Vagina (tissue), 2 donors: ENCODE measurements at regions not wholly inside any gene's neighbourhood (a gene's known extent, or its start where the extent isn't known, plus 50 kb on each side); places are given as distances from the start of the nearest gene placed in this dataset.
A peak's percentile ranks its signal among the peaks of the same experiment; 100 is the strongest.
"Not testable (repeated sequence)": the region's sequence is repeated elsewhere in the genome, so short reads cannot be mapped to it uniquely, and the experiment has no call there.

Experiments used
- DNase-seq, 2 donors: peaks; one replicate each; pipeline ENCODE4 v3.0.0-alpha.2; 2017; ENCODE audit errors: extremely low spot score in 2 of 2
- H3K27ac ChIP-seq: fragments of 200-600 bp; sonication (generic); one replicate; pipeline ENCODE4 v1.5.1; 2019
- H3K27me3 ChIP-seq: fragments of 200-600 bp; sonication (generic); one replicate; pipeline ENCODE4 v1.5.1; 2019
- H3K36me3 ChIP-seq, 2 donors: fragments of 200-600 bp; sonication (generic); one replicate each; pipeline ENCODE4 v1.5.1; 2017 to 2019
- H3K4me1 ChIP-seq: fragments of 200-600 bp; sonication (generic); one replicate; pipeline ENCODE4 v1.5.1; 2019
- H3K4me3 ChIP-seq, 2 donors: fragments of 200-600 bp; sonication (generic); 1 replicate in 1 of 2; 2 replicates in 1 of 2; pipeline ENCODE4 v1.5.1; 2016 to 2019
- H3K9me3 ChIP-seq: fragments of 200-600 bp; sonication (generic); one replicate; pipeline ENCODE4 v1.5.1; 2019
- POLR2A ChIP-seq, 2 donors: fragments of 450-650 bp; IDR thresholded peaks; one replicate each; pipeline ENCODE4 v1.6.1; 2017; ENCODE audit warnings: antibody characterized with exemption in 2 of 2, mild to moderate bottlenecking in 2 of 2, moderate library complexity in 2 of 2
- POLR2AphosphoS5 ChIP-seq, 2 donors: sonication (generic); formaldehyde crosslinking; IDR thresholded peaks; one replicate each; pipeline ENCODE4 v1.9.0; 2017; ENCODE audit warnings: antibody characterized with exemption in 2 of 2, mild to moderate bottlenecking in 2 of 2, low read depth in 1 of 2; ENCODE audit not compliant: insufficient read depth in 1 of 2
- intact Hi-C: fragments of 100-400 bp; cut with DNase I; formaldehyde crosslinking; loops from one replicate; pipeline ENCODE4 v1.15.1; 2023
- TF ChIP-seq, protein P1 (sequence below), 3 experiments: fragments of 450-650 bp in 2 of 3; fragments of 200-600 bp in 1 of 3; sonication (generic) in 1 of 3; IDR thresholded peaks; one replicate each; pipeline ENCODE4 v1.5.1; 2017 to 2019; ENCODE audit warnings: antibody characterized with exemption in 3 of 3, mild to moderate bottlenecking in 2 of 3, moderate library complexity in 2 of 3

DNA sequence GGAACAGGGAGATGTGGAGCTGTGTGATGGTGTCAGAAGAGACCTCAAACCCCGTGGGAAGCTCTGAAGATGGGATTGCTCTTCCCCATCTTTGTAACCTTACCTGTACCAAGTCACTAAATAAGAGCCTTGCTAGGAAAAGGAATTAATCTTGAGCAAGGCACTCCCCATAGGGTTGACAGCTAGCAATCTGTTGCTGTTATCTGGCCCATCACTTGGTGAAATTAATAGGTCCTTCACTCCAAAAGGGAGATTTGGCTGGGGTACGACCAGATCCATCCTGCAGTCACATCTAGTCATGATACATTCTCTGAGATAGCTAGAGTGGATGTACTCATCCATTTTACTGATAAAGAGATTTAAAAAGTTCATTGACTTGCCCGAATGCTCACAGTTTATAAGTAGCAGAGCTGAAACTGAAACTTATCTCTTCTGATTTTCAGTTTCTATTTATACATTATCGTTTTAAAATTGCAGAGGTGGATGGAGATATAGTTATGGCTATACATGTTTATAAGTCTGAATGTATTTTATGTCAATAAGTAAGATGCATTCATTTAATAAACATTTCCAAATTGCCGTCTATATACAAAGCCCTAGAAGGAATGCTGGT is 299.1 kb upstream of the MCTP2 start:
- Histone ChIP-seq H3K4me1 (peaks cover 9% of the 10 kb centered on the region), H3K27me3 (no peaks in the 10 kb centered on the region)

DNA sequence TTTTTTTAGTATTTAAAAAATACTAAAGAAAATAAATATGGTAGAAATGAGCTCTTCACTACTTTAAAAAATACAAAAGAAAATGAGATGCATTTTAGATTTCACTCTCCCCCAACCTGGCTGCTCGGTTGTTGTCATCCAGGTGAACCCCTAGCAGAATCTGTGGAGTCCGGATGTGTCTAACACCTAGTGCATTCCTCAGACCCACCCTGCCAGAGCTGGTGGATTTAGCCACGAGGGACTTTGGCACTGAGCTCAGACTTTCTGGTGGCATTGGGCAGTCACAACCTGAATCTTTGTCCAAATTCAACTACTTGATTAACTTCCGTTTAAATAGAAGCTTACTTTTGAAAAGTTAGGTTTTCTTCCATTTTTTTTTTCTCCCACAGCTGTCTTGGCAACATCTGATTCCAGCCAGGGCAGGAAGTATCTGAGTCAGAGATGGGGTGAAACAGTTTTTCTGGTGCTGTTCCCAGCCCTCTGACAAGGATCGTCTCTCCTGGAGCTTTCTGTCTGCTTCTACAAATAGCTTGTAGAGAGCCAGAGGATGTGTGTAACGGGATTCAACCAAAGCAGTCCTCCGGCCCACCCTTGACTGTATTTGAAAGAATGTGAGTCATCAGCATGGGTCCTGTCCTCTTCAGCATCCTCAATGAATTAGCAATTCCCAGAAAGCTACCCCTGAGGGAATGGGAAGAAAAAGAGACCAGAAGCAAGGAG is 301.8 kb upstream of the MCTP2 start:
- peaks cover 9% of the 10 kb centered on the region for H3K4me1 ChIP-seq
- TF ChIP-seq POLR2A (IDR thresholded peaks at IDR 0.05), result no peak
- TF ChIP-seq POLR2AphosphoS5 (IDR thresholded peaks at IDR 0.05; ENCODE audit: insufficient read depth in 1 of 2, low read depth in 1 of 2), result peak in 1 of 2 donors; percentile 13
- TF ChIP-seq, protein P1, sequence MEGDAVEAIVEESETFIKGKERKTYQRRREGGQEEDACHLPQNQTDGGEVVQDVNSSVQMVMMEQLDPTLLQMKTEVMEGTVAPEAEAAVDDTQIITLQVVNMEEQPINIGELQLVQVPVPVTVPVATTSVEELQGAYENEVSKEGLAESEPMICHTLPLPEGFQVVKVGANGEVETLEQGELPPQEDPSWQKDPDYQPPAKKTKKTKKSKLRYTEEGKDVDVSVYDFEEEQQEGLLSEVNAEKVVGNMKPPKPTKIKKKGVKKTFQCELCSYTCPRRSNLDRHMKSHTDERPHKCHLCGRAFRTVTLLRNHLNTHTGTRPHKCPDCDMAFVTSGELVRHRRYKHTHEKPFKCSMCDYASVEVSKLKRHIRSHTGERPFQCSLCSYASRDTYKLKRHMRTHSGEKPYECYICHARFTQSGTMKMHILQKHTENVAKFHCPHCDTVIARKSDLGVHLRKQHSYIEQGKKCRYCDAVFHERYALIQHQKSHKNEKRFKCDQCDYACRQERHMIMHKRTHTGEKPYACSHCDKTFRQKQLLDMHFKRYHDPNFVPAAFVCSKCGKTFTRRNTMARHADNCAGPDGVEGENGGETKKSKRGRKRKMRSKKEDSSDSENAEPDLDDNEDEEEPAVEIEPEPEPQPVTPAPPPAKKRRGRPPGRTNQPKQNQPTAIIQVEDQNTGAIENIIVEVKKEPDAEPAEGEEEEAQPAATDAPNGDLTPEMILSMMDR (IDR thresholded peaks at IDR 0.05), result no peak
- H3K36me3 ChIP-seq, result no peaks in the 10 kb centered on the region
- no peak overlapping the region for H3K4me3 ChIP-seq
- H3K27me3 ChIP-seq, result no peaks in the 10 kb centered on the region
- intact Hi-C loops, result no loop called here
- no peaks in the 10 kb centered on the region for H3K9me3 ChIP-seq
- H3K27ac ChIP-seq, result no peak overlapping the region
- DNase-seq, result peak in 1 of 2 donors; percentile 95

More for the DNA sequence above, 299.1 kb upstream of the MCTP2 start:
- intact Hi-C loops, result no loop called here
- H3K36me3 ChIP-seq, result no peaks in the 10 kb centered on the region
- H3K27ac ChIP-seq, result no peak overlapping the region
- no peaks in the 10 kb centered on the region for H3K9me3 ChIP-seq
- H3K4me3 ChIP-seq, result no peak overlapping the region
- no peak for DNase-seq
- TF ChIP-seq, protein P1 (IDR thresholded peaks at IDR 0.05), result no peak
- no peak for TF ChIP-seq POLR2A (IDR thresholded peaks at IDR 0.05)
- TF ChIP-seq POLR2AphosphoS5 (IDR thresholded peaks at IDR 0.05; ENCODE audit: insufficient read depth in 1 of 2, low read depth in 1 of 2), result no peak

DNA sequence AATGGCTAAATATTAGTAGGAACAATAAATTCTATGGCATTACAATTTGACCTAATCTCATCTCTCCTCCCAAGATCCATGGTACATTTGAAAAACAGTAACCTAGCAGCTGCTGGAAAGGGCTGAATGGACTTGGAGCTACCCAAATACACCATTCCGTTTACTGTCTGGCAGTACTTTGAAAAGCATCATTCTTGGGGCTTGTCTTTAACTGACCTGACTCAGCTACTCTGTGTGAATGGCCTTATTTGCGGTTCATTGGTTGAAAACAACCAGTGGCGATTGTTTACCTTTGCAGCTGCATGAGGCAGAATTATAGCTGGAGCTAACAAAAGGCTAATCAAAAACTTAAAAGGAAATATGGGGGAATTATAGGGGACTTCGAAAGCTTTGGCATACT is 311.2 kb upstream of the MCTP2 start:
- H3K36me3 ChIP-seq, result no peaks in the 10 kb centered on the region
- H3K4me3 ChIP-seq, result no peak overlapping the region
- no peak for DNase-seq
- intact Hi-C loops, result no loop called here
- H3K27me3 ChIP-seq, result no peaks in the 10 kb centered on the region
- no peaks in the 10 kb centered on the region for H3K4me1 ChIP-seq
- H3K9me3 ChIP-seq, result no peaks in the 10 kb centered on the region
- TF ChIP-seq, protein P1 (IDR thresholded peaks at IDR 0.05), result no peak
- no peak for TF ChIP-seq POLR2AphosphoS5 (IDR thresholded peaks at IDR 0.05; ENCODE audit: insufficient read depth in 1 of 2, low read depth in 1 of 2)
- no peak for TF ChIP-seq POLR2A (IDR thresholded peaks at IDR 0.05)
- H3K27ac ChIP-seq, result no peak overlapping the region

DNA sequence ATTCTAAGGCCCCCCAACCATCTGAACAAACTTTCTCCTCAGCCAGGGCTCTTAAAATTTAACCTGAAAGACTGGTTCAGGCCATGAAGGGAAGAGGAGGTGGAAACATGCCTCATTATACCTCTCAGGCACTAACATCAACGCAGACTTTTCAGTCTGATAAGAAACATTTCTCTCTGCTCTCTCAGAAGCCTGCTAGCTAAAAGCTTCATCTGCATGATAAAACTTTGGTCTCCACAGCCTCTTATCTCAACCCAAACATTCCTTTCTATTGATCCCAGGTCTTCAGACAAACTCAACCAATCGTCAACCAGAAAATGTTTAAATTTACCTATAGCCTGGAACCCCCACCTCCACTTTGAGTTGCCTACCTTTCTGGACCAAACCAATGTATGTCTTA is 312.6 kb upstream of the MCTP2 start:
- intact Hi-C loops, DNase-seq, H3K36me3 ChIP-seq, H3K27ac ChIP-seq, H3K4me3 ChIP-seq, H3K27me3 ChIP-seq, H3K4me1 ChIP-seq, H3K9me3 ChIP-seq: not testable (repeated sequence)

DNA sequence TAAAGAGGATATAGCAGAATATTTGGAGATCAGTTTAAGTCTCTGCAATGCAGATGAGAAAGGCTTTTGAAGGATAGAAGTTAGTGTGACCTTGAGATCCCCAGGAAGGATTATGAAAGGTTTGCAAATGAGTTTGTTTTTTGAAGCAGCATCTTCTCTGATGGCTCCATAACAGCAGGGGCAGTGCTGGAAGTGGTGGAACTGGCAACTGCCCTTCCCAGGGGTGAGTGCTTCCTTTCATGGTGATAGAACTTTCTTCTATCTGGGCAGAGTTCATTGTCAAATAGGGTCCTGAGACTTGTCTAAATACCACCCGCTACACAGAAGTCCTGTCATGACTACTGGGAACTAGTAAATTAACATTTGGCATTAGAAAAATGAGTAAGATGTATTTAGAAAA is 314.2 kb upstream of the MCTP2 start:
- H3K36me3 ChIP-seq, result no peaks in the 10 kb centered on the region
- no peaks in the 10 kb centered on the region for H3K9me3 ChIP-seq
- intact Hi-C loops, result no loop called here
- no peak for DNase-seq
- TF ChIP-seq POLR2AphosphoS5 (IDR thresholded peaks at IDR 0.05; ENCODE audit: insufficient read depth in 1 of 2, low read depth in 1 of 2), result no peak
- no peak for TF ChIP-seq POLR2A (IDR thresholded peaks at IDR 0.05)
- TF ChIP-seq, protein P1 (IDR thresholded peaks at IDR 0.05), result no peak
- no peaks in the 10 kb centered on the region for H3K27me3 ChIP-seq
- H3K4me1 ChIP-seq, result no peaks in the 10 kb centered on the region
- H3K27ac ChIP-seq, result no peak overlapping the region
- H3K4me3 ChIP-seq, result no peak overlapping the region
